Breast epithelium (tissue), 4 donors: ENCODE measurements at regions not wholly inside any gene's neighbourhood (a gene's known extent, or its start where the extent isn't known, plus 50 kb on each side); places are given as distances from the start of the nearest gene placed in this dataset.

Experiments used
- DNase-seq, 2 donors: peaks; one replicate each; pipeline ENCODE4 v3.0.0-alpha.2; 2019; ENCODE audit warnings: low spot score in 2 of 2
- H3K27ac ChIP-seq, 2 donors: fragments of 200-600 bp; sonication (generic) in 1 of 2; one replicate each; pipeline ENCODE4 v1.5.1; 2016 to 2019; ENCODE audit warnings: mild to moderate bottlenecking in 1 of 2
- H3K27me3 ChIP-seq, 2 donors: fragments of 200-600 bp; sonication (generic) in 1 of 2; one replicate each; pipeline versions ENCODE4 v1.5.1 to v1.6.0; 2017 to 2019; ENCODE audit warnings: control low read depth in 1 of 2, mild to moderate bottlenecking in 1 of 2
- H3K36me3 ChIP-seq: fragments of 200-600 bp; one replicate; pipeline ENCODE4 v1.5.1; 2019
- H3K4me1 ChIP-seq, 2 donors: fragments of 200-600 bp; sonication (generic); one replicate each; pipeline ENCODE4 v1.5.1; 2016 to 2019; ENCODE audit warnings: control low read depth in 1 of 2
- H3K4me3 ChIP-seq, 3 donors: fragments of 200-600 bp; sonication (generic); 1 replicate in 2 of 3; 2 replicates in 1 of 3; pipeline ENCODE4 v1.5.1; 2016 to 2019; ENCODE audit warnings: mild to moderate bottlenecking in 3 of 3, moderate library complexity in 2 of 3
- H3K9me3 ChIP-seq, 2 donors: fragments of 200-600 bp; sonication (generic) in 1 of 2; one replicate each; pipeline ENCODE4 v1.5.1; 2016 to 2019; ENCODE audit warnings: control low read depth in 1 of 2
- POLR2A ChIP-seq: fragments of 450-650 bp; IDR thresholded peaks from one replicate; pipeline ENCODE4 v1.6.1; 2016; ENCODE audit warnings: antibody characterized with exemption, mild to moderate bottlenecking, moderate library complexity
- POLR2AphosphoS5 ChIP-seq, 3 donors: sonication (generic); formaldehyde crosslinking; IDR thresholded peaks; one replicate each; pipeline ENCODE4 v1.6.1; 2017; ENCODE audit warnings: antibody characterized with exemption in 3 of 3
- intact Hi-C: fragments of 100-400 bp; cut with DNase I; formaldehyde crosslinking; loops from one replicate; pipeline ENCODE4 v1.15.1; 2023; ENCODE audit warnings: low total_unique reads
- TF ChIP-seq, protein P1 (sequence below), 3 donors: fragments of 450-650 bp; IDR thresholded peaks; one replicate each; pipeline ENCODE4 v1.5.1; 2016 to 2017; ENCODE audit warnings: antibody characterized with exemption in 3 of 3, mild to moderate bottlenecking in 3 of 3, moderate library complexity in 3 of 3

DNA sequence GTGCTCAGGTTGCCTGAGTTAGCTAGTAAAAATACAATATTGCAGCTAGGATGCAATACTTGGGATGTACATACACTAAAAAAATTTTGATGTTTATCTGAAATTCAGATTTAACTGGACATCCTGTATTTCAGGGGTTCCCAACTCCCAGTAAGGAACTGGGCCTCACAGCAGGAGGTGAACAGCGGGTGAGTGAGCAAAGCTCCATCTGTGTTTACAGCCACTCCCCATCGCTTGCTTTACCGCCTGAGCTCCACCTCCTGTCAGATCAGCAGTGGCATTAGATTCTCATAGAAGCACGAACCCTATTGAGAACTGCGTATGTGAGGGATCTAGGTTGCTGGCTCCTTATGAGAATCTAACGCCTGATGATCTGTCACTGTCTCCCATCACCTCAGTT, 285.1 kb upstream of the PROK2 start:
- intact Hi-C loops: no loop called here
- Histone ChIP-seq H3K36me3 (no peaks in the 10 kb centered on the region), H3K27ac (no peak overlapping the region), H3K4me3 (no peak overlapping the region), H3K9me3 (no peaks in the 10 kb centered on the region), H3K4me1 (no peaks in the 10 kb centered on the region), H3K27me3 (no peaks in the 10 kb centered on the region)
- no peak for DNase-seq
- TF ChIP-seq POLR2A (no peak), POLR2AphosphoS5 (IDR thresholded peaks at IDR 0.05) (no peak)
- TF ChIP-seq, protein P1, sequence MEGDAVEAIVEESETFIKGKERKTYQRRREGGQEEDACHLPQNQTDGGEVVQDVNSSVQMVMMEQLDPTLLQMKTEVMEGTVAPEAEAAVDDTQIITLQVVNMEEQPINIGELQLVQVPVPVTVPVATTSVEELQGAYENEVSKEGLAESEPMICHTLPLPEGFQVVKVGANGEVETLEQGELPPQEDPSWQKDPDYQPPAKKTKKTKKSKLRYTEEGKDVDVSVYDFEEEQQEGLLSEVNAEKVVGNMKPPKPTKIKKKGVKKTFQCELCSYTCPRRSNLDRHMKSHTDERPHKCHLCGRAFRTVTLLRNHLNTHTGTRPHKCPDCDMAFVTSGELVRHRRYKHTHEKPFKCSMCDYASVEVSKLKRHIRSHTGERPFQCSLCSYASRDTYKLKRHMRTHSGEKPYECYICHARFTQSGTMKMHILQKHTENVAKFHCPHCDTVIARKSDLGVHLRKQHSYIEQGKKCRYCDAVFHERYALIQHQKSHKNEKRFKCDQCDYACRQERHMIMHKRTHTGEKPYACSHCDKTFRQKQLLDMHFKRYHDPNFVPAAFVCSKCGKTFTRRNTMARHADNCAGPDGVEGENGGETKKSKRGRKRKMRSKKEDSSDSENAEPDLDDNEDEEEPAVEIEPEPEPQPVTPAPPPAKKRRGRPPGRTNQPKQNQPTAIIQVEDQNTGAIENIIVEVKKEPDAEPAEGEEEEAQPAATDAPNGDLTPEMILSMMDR (IDR thresholded peaks at IDR 0.05): no peak

DNA sequence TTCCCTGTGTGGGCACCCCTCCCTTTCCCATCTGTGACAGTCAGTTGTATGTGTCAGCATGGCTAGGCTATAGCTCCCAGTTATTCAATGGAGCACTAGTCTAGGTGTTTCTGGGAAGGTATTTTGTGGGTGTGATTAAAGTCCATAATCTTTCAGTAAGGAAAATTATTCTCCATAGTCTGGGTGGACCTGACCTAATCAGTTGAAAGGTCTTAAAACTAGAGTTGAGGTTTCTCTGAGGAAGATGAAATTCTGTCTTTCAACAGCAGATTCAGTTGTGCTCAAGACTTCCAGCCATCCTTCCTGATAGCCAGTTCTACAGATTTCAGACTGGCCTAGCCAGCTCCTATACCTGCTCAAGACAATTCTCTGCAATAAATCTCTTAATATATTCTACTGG, 284.6 kb upstream of the PROK2 start:
- no peaks in the 10 kb centered on the region for H3K9me3 ChIP-seq
- no peak overlapping the region for H3K4me3 ChIP-seq
- H3K27ac ChIP-seq: no peak overlapping the region
- H3K27me3 ChIP-seq: no peaks in the 10 kb centered on the region
- no peaks in the 10 kb centered on the region for H3K4me1 ChIP-seq
- DNase-seq: no peak
- intact Hi-C loops: no loop called here
- no peak for TF ChIP-seq POLR2AphosphoS5 (IDR thresholded peaks at IDR 0.05)
- TF ChIP-seq POLR2A: no peak
- H3K36me3 ChIP-seq: no peaks in the 10 kb centered on the region

DNA sequence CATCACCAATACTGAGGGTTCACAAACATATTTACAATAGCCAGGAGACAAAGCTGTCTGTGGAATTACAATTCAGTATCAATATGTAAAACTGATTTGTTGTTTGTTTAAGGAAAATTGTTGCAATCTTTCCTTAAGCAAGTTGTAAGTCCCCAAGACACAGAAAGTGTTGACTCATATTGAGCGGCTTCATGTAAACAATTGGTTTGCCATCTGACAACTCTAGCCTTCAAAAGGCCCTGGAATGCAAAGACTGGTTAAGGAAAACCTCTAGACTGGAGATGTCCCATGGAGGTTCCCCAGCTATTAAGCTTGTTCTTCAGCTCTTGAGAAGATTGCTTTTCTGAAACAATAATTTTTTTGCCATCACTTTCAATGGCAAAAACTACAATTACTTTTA, 283.7 kb upstream of the PROK2 start:
- no peak for DNase-seq
- Histone ChIP-seq H3K27ac (no peak overlapping the region), H3K4me3 (no peak overlapping the region), H3K9me3 (peaks cover 0 to 2% of the 10 kb centered on the region in 2 donors), H3K36me3 (no peaks in the 10 kb centered on the region), H3K27me3 (no peaks in the 10 kb centered on the region), H3K4me1 (no peaks in the 10 kb centered on the region)
- TF ChIP-seq, protein P1 (IDR thresholded peaks at IDR 0.05): no peak
- TF ChIP-seq POLR2AphosphoS5 (IDR thresholded peaks at IDR 0.05) (no peak), POLR2A (no peak)
- intact Hi-C loops: no loop called here

DNA sequence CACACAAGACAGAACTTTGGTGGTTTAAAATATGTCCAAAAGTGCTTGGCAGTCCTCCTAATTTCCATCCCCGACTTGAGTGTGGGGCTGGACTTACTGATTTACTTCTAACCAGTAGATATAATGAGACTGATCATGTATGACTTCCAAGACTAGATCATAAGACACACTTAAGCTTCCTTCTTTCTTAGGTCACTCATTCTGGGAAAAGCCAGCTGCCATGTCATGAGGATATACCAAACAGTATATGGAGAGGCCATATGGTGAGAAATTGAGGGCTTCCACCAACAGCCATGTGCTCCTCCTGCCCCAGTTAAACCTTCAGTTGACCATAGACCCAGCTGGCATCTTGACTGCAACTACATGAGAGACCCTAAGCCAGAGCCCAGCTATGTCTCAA, 282.8 kb upstream of the PROK2 start:
- H3K9me3 ChIP-seq: peaks cover 0 to 5% of the 10 kb centered on the region in 2 donors
- no peak overlapping the region for H3K27ac ChIP-seq

DNA sequence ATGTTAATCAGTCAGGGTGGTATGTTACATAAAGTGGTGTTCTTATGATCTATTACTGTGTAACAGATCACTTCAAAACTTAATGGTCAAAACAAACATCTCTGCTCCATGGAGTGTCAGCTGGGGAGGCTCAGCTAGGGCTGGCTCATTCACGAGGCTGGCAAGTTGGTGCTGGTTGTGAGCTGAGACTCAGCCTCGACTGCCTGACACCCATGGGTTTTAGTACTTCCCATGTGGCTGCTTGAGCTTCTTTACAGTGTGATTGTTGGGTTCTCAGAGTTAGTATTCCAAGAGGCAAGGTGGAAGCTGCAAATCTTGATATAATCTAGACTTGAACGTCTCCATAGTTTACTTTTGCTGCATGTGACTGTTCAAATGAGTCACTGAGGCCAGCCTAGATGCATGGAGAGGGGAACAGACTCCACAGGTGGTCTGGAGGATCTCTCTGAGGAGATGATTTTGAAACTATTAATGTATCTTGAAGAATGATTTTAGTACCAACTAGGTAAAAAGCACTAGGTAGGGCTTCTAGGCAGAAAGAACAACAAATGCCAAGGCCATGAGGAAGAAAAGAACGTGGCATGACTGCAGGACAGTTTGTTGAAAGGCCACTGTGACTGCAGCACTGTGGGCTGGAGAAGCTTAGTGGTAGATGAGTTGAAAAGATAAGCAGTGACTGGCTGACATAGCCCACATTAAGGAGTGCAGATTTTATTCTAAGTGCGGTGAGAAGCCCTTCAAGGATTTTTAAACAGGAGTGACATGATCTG, 281.1 kb upstream of the PROK2 start:
- intact Hi-C loops: no loop called here
- H3K27me3 ChIP-seq: no peaks in the 10 kb centered on the region
- H3K4me1 ChIP-seq: no peaks in the 10 kb centered on the region
- TF ChIP-seq POLR2AphosphoS5 (IDR thresholded peaks at IDR 0.05): no peak
- TF ChIP-seq POLR2A: no peak
- TF ChIP-seq, protein P1 (IDR thresholded peaks at IDR 0.05): no peak
- no peak overlapping the region for H3K4me3 ChIP-seq
- no peaks in the 10 kb centered on the region for H3K36me3 ChIP-seq
- H3K9me3 ChIP-seq: peaks cover 0 to 5% of the 10 kb centered on the region in 2 donors
- H3K27ac ChIP-seq: no peak overlapping the region
- DNase-seq: no peak

More for the DNA sequence above, 282.8 kb upstream of the PROK2 start:
- no peak for DNase-seq
- Histone ChIP-seq H3K4me1 (no peaks in the 10 kb centered on the region), H3K36me3 (no peaks in the 10 kb centered on the region), H3K27me3 (no peaks in the 10 kb centered on the region), H3K4me3 (no peak overlapping the region)
- intact Hi-C loops: no loop called here
- TF ChIP-seq, protein P1 (IDR thresholded peaks at IDR 0.05): no peak
- TF ChIP-seq POLR2AphosphoS5 (IDR thresholded peaks at IDR 0.05) (no peak), POLR2A (no peak)
